ENCODE measurements at regions not wholly inside any gene's neighbourhood (a gene's known extent, or its start where the extent isn't known, plus 50 kb on each side); places are given as distances from the start of the nearest gene placed in this dataset.

- TF ChIP-seq EP300 (IDR thresholded peaks at IDR 0.05; ENCODE audit: borderline replicate concordance in 1 of 2, low read depth in 2 of 2, low read length in 2 of 2) = no peak
- no peak for TF ChIP-seq POLR2AphosphoS5 (IDR thresholded peaks at IDR 0.05; ENCODE audit: low read depth, low read length)
- no peak for TF ChIP-seq PHF8 (conservative IDR thresholded peaks at IDR 0.05; ENCODE audit: low read depth, low read length)
- no peak for TF ChIP-seq CHD7 (IDR thresholded peaks at IDR 0.05; ENCODE audit: insufficient replicate concordance, low read length)
- no peak for TF ChIP-seq ATF3 (IDR thresholded peaks at IDR 0.05; ENCODE audit: insufficient read depth, low read depth, low read length)
- no peak for TF ChIP-seq BRCA1 (IDR thresholded peaks at IDR 0.05; ENCODE audit: low read depth, low read length)
- TF ChIP-seq JUN (IDR thresholded peaks at IDR 0.05; ENCODE audit: low read depth, low read length) = no peak
Measured at GRCh38 chr1:232249861-232250777, 379.8 kb downstream of the SIPA1L2 start (continued).

Measured in H1 (cell line).